Common myeloid progenitor, CD34-positive (primary cell): ENCODE measurements at regions not wholly inside any gene's neighbourhood (a gene's known extent, or its start where the extent isn't known, plus 50 kb on each side); places are given as distances from the start of the nearest gene placed in this dataset.

ENCODE experiments used
- CTCF ChIA-PET: fragments of 350-600 bp; sonication (Branson Sonifier 250); formaldehyde crosslinking; loops from one replicate; lab custom pipeline; 2021; ENCODE audit warnings: antibody characterized with exemption; lab: Charles Lee
- POLR2A ChIA-PET: fragments of 350-600 bp; sonication (Branson Sonifier 250); formaldehyde crosslinking; loops from one replicate; lab custom pipeline; 2021; ENCODE audit warnings: antibody characterized with exemption; lab: Charles Lee
- DNase-seq, 3 donors: peaks; one replicate each; pipeline versions ENCODE4 v3.0.0 to v3.0.0-alpha.2; 2013
- H3K27ac ChIP-seq, 2 experiments: 1 replicate in 1 of 2; 2 replicates in 1 of 2; pipeline ENCODE4 v1.7.0; 2013; ENCODE audit warnings: inconsistent platforms in 2 of 2, low read length in 2 of 2, mild to moderate bottlenecking in 2 of 2, low read depth in 1 of 2, moderate library complexity in 1 of 2; ENCODE audit not compliant: severe bottlenecking in 2 of 2, insufficient read depth in 1 of 2, poor library complexity in 1 of 2
- H3K27me3 ChIP-seq, 5 experiments: replicated peaks in 2 of 5; 1 replicate in 3 of 5; 2 replicates in 2 of 5; pipeline versions ENCODE4 v1.6.1 to v1.7.0; 2013; ENCODE audit warnings: low read length in 4 of 5, mild to moderate bottlenecking in 2 of 5, moderate library complexity in 2 of 5, inconsistent platforms in 1 of 5; ENCODE audit not compliant: insufficient read depth in 5 of 5, control insufficient read depth in 4 of 5
- H3K36me3 ChIP-seq, 4 experiments: 1 replicate in 2 of 4; 2 replicates in 2 of 4; pipeline versions ENCODE4 v1.6.1 to v1.7.0; 2013; ENCODE audit warnings: low read length in 3 of 4, control low read depth in 1 of 4, mild to moderate bottlenecking in 1 of 4; ENCODE audit not compliant: control insufficient read depth in 4 of 4, insufficient read depth in 4 of 4
- H3K4me1 ChIP-seq, 4 experiments: 1 replicate in 3 of 4; 2 replicates in 1 of 4; pipeline versions ENCODE4 v1.6.1 to v1.7.1; 2013; ENCODE audit warnings: low read length in 3 of 4, mild to moderate bottlenecking in 3 of 4, control low read depth in 1 of 4, inconsistent platforms in 1 of 4, moderate library complexity in 1 of 4; ENCODE audit not compliant: control insufficient read depth in 4 of 4, insufficient read depth in 4 of 4; ENCODE audit errors: control extremely low read depth in 1 of 4
- H3K4me3 ChIP-seq, 7 experiments: 1 replicate in 4 of 7; 2 replicates in 3 of 7; pipeline versions ENCODE4 v1.5.1 to v1.7.0; 2013; ENCODE audit warnings: mild to moderate bottlenecking in 7 of 7, low read length in 6 of 7, moderate library complexity in 6 of 7, inconsistent platforms in 2 of 7, low read depth in 2 of 7, control low read depth in 1 of 7; ENCODE audit not compliant: insufficient read depth in 4 of 7, control insufficient read depth in 1 of 7; ENCODE audit errors: extremely low read depth in 1 of 7
- H3K9me3 ChIP-seq, 5 experiments: 1 replicate in 4 of 5; 2 replicates in 1 of 5; pipeline versions ENCODE4 v1.6.1 to v1.7.1; 2013; ENCODE audit warnings: low read length in 4 of 5, mild to moderate bottlenecking in 2 of 5, inconsistent platforms in 1 of 5, low read depth in 1 of 5, moderate library complexity in 1 of 5; ENCODE audit not compliant: control insufficient read depth in 4 of 5, insufficient read depth in 2 of 5; ENCODE audit errors: control extremely low read depth in 1 of 5
- WGBS: methylation state at CpG from one replicate; pipeline ENCODE4 v1.1.5; 2013; ENCODE audit not compliant: insufficient coverage; 5-methylcytosine and 5-hydroxymethylcytosine counted together

GRCh38 chr13:39100996-39101738, 62.9 kb downstream of the NHLRC3 start:
- ChIA-PET CTCF (no interaction called here), POLR2A (no interaction called here)
- no peaks in the 10 kb centered on the region for H3K4me1 ChIP-seq
- DNase-seq: no peak
- no peak overlapping the region for H3K27ac ChIP-seq
- H3K4me3 ChIP-seq: no peak overlapping the region
- no peaks in the 10 kb centered on the region for H3K27me3 ChIP-seq
- no peaks in the 10 kb centered on the region for H3K9me3 ChIP-seq
- WGBS: no CpG with 5 or more reads among the region's 5 CpGs
- H3K36me3 ChIP-seq: no peaks in the 10 kb centered on the region

- ChIA-PET POLR2A (no interaction called here), CTCF (interaction anchor here (1.0 kb wide), 1 partner anchor 14 kb away, joined by 4 read pairs; no protein-coding TSS in a partner anchor)
- Histone ChIP-seq H3K4me1 (no peaks in the 10 kb centered on the region), H3K36me3 (no peaks in the 10 kb centered on the region), H3K4me3 (no peak overlapping the region), H3K27ac (no peak overlapping the region), H3K9me3 (no peaks in the 10 kb centered on the region), H3K27me3 (peaks cover 0 to 2% (median 0%) of the 10 kb centered on the region in 5 experiments)
- 81% methylated on average over 6 of the region's 6 CpGs for WGBS
- no peak for DNase-seq
Observed at GRCh38 chr13:39102981-39103490, 64.8 kb downstream of the NHLRC3 start.

- Histone ChIP-seq H3K36me3 (no peaks in the 10 kb centered on the region), H3K27me3 (peaks cover 0 to 2% (median 0%) of the 10 kb centered on the region in 5 experiments), H3K4me1 (no peaks in the 10 kb centered on the region), H3K27ac (no peak overlapping the region), H3K4me3 (no peak overlapping the region), H3K9me3 (no peaks in the 10 kb centered on the region)
- WGBS: 57% methylated on average over 1 of the region's 1 CpG
- ChIA-PET CTCF (no interaction called here), POLR2A (no interaction called here)
- DNase-seq: no peak
Observed at GRCh38 chr13:39105110-39105509, 66.9 kb downstream of the NHLRC3 start.

GRCh38 chr13:39106216-39107005, 68.2 kb downstream of the NHLRC3 start:
- Histone ChIP-seq H3K27me3 (peaks cover 0 to 2% (median 0%) of the 10 kb centered on the region in 5 experiments), H3K36me3 (no peaks in the 10 kb centered on the region), H3K27ac (no peak overlapping the region), H3K4me3 (no peak overlapping the region), H3K4me1 (no peaks in the 10 kb centered on the region), H3K9me3 (no peaks in the 10 kb centered on the region)
- ChIA-PET POLR2A (no interaction called here), CTCF (no interaction called here)
- 78% methylated on average over 7 of the region's 8 CpGs for WGBS
- no peak for DNase-seq

- CTCF ChIA-PET: no interaction called here
- Histone ChIP-seq H3K27ac (no peak overlapping the region), H3K36me3 (no peaks in the 10 kb centered on the region), H3K27me3 (peaks cover 0 to 2% (median 0%) of the 10 kb centered on the region in 5 experiments), H3K4me3 (no peak overlapping the region), H3K4me1 (no peaks in the 10 kb centered on the region), H3K9me3 (no peaks in the 10 kb centered on the region)
- POLR2A ChIA-PET: no interaction called here
- no peak for DNase-seq
- WGBS: no CpG with 5 or more reads among the region's 4 CpGs
Observed at GRCh38 chr13:39107561-39107960, 69.3 kb downstream of the NHLRC3 start.

GRCh38 chr13:39108783-39109182, 70.5 kb downstream of the NHLRC3 start:
- ChIA-PET CTCF (no interaction called here), POLR2A (no interaction called here)
- Histone ChIP-seq H3K27ac (no peak overlapping the region), H3K36me3 (no peaks in the 10 kb centered on the region), H3K9me3 (no peaks in the 10 kb centered on the region), H3K4me3 (no peak overlapping the region), H3K27me3 (peaks cover 0 to 2% (median 0%) of the 10 kb centered on the region in 5 experiments), H3K4me1 (no peaks in the 10 kb centered on the region)
- DNase-seq: no peak
- no CpG with 5 or more reads among the region's 2 CpGs for WGBS
